ENCODE measurements at regions not wholly inside any gene's neighbourhood (a gene's known extent, or its start where the extent isn't known, plus 50 kb on each side); places are given as distances from the start of the nearest gene placed in this dataset.

- no peaks in the 10 kb centered on the region for H3K9me3 Mint-ChIP-seq
- peaks cover 34% of the 10 kb centered on the region for H3K4me1 Mint-ChIP-seq
- Histone ChIP-seq H3K4me3 (no peak overlapping the region), H3K36me3 (ENCODE audit: insufficient read depth) (no peaks in the 10 kb centered on the region), H3K79me2 (replicated peaks; ENCODE audit: insufficient read depth) (no peaks in the 10 kb centered on the region), H3K27ac (ENCODE audit: low read depth) (no peak overlapping the region), H3F3A (replicated peaks; ENCODE audit: low read depth) (no peaks in the 10 kb centered on the region), H3K4me1 (ENCODE audit: insufficient read depth) (peaks cover 38% of the 10 kb centered on the region), H4K20me1 (replicated peaks; ENCODE audit: insufficient read depth) (no peaks in the 10 kb centered on the region), H3K9me2 (ENCODE audit: insufficient read depth) (no peaks in the 10 kb centered on the region), H3K27me3 (ENCODE audit: insufficient read depth) (no peaks in the 10 kb centered on the region), H2AFZ (no peak overlapping the region), H3K4me2 (no peak overlapping the region)
- no peaks in the 10 kb centered on the region for H3K27me3 Mint-ChIP-seq (ENCODE audit: insufficient read depth, low read depth, poor library complexity)
- no peak for DNase-seq (ENCODE audit: low spot score)
- no peak overlapping the region for H3K27ac Mint-ChIP-seq
- peaks cover 8% of the 10 kb centered on the region; the same call in 1 of the 3 replicates for H3K36me3 Mint-ChIP-seq (ENCODE audit: low read depth)
- no peak overlapping the region for H3K4me3 Mint-ChIP-seq
- ATAC-seq: no peak
- TF ChIP-seq ZNF331 (CRISPR knock-in tag; IDR thresholded peaks at IDR 0.05; ENCODE audit: low read depth) (no peak), EZH2phosphoT487 (IDR thresholded peaks at IDR 0.05; ENCODE audit: unreplicated experiment) (no peak), ZNF114 (CRISPR knock-in tag; IDR thresholded peaks at IDR 0.05) (no peak), JUNB (IDR thresholded peaks at IDR 0.05; ENCODE audit: unreplicated experiment) (no peak), STAT1 (IDR thresholded peaks at IDR 0.05; ENCODE audit: unreplicated experiment) (no peak), EZH2 (IDR thresholded peaks at IDR 0.05; ENCODE audit: low read depth, unreplicated experiment) (no peak), NANOG (IDR thresholded peaks at IDR 0.05; ENCODE audit: borderline replicate concordance) (no peak), POLR2AphosphoS5 (IDR thresholded peaks at IDR 0.05; ENCODE audit: low read depth) (no peak), CREB1 (CRISPR knock-in tag; IDR thresholded peaks at IDR 0.05; ENCODE audit: low read depth) (no peak), CTCF (conservative IDR thresholded peaks at IDR 0.05; ENCODE audit: low read depth in 2 of 2) (no peak)
- TF ChIP-seq, protein P1, sequence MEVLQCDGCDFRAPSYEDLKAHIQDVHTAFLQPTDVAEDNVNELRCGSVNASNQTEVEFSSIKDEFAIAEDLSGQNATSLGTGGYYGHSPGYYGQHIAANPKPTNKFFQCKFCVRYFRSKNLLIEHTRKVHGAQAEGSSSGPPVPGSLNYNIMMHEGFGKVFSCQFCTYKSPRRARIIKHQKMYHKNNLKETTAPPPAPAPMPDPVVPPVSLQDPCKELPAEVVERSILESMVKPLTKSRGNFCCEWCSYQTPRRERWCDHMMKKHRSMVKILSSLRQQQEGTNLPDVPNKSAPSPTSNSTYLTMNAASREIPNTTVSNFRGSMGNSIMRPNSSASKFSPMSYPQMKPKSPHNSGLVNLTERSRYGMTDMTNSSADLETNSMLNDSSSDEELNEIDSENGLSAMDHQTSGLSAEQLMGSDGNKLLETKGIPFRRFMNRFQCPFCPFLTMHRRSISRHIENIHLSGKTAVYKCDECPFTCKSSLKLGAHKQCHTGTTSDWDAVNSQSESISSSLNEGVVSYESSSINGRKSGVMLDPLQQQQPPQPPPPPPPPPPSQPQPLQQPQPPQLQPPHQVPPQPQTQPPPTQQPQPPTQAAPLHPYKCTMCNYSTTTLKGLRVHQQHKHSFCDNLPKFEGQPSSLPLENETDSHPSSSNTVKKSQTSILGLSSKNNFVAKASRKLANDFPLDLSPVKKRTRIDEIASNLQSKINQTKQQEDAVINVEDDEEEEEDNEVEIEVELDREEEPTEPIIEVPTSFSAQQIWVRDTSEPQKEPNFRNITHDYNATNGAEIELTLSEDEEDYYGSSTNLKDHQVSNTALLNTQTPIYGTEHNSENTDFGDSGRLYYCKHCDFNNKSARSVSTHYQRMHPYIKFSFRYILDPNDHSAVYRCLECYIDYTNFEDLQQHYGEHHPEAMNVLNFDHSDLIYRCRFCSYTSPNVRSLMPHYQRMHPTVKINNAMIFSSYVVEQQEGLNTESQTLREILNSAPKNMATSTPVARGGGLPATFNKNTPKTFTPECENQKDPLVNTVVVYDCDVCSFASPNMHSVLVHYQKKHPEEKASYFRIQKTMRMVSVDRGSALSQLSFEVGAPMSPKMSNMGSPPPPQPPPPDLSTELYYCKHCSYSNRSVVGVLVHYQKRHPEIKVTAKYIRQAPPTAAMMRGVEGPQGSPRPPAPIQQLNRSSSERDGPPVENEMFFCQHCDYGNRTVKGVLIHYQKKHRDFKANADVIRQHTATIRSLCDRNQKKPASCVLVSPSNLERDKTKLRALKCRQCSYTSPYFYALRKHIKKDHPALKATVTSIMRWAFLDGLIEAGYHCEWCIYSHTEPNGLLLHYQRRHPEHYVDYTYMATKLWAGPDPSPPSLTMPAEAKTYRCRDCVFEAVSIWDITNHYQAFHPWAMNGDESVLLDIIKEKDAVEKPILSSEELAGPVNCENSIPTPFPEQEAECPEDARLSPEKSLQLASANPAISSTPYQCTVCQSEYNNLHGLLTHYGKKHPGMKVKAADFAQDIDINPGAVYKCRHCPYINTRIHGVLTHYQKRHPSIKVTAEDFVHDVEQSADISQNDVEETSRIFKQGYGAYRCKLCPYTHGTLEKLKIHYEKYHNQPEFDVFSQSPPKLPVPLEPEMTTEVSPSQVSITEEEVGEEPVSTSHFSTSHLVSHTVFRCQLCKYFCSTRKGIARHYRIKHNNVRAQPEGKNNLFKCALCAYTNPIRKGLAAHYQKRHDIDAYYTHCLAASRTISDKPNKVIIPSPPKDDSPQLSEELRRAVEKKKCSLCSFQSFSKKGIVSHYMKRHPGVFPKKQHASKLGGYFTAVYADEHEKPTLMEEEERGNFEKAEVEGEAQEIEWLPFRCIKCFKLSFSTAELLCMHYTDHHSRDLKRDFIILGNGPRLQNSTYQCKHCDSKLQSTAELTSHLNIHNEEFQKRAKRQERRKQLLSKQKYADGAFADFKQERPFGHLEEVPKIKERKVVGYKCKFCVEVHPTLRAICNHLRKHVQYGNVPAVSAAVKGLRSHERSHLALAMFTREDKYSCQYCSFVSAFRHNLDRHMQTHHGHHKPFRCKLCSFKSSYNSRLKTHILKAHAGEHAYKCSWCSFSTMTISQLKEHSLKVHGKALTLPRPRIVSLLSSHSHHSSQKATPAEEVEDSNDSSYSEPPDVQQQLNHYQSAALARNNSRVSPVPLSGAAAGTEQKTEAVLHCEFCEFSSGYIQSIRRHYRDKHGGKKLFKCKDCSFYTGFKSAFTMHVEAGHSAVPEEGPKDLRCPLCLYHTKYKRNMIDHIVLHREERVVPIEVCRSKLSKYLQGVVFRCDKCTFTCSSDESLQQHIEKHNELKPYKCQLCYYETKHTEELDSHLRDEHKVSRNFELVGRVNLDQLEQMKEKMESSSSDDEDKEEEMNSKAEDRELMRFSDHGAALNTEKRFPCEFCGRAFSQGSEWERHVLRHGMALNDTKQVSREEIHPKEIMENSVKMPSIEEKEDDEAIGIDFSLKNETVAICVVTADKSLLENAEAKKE (CRISPR knock-in tag; IDR thresholded peaks at IDR 0.05): no peak
- TF ChIP-seq, protein P2, sequence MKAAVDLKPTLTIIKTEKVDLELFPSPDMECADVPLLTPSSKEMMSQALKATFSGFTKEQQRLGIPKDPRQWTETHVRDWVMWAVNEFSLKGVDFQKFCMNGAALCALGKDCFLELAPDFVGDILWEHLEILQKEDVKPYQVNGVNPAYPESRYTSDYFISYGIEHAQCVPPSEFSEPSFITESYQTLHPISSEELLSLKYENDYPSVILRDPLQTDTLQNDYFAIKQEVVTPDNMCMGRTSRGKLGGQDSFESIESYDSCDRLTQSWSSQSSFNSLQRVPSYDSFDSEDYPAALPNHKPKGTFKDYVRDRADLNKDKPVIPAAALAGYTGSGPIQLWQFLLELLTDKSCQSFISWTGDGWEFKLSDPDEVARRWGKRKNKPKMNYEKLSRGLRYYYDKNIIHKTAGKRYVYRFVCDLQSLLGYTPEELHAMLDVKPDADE (IDR thresholded peaks at IDR 0.05): no peak
- TF ChIP-seq, protein P3, sequence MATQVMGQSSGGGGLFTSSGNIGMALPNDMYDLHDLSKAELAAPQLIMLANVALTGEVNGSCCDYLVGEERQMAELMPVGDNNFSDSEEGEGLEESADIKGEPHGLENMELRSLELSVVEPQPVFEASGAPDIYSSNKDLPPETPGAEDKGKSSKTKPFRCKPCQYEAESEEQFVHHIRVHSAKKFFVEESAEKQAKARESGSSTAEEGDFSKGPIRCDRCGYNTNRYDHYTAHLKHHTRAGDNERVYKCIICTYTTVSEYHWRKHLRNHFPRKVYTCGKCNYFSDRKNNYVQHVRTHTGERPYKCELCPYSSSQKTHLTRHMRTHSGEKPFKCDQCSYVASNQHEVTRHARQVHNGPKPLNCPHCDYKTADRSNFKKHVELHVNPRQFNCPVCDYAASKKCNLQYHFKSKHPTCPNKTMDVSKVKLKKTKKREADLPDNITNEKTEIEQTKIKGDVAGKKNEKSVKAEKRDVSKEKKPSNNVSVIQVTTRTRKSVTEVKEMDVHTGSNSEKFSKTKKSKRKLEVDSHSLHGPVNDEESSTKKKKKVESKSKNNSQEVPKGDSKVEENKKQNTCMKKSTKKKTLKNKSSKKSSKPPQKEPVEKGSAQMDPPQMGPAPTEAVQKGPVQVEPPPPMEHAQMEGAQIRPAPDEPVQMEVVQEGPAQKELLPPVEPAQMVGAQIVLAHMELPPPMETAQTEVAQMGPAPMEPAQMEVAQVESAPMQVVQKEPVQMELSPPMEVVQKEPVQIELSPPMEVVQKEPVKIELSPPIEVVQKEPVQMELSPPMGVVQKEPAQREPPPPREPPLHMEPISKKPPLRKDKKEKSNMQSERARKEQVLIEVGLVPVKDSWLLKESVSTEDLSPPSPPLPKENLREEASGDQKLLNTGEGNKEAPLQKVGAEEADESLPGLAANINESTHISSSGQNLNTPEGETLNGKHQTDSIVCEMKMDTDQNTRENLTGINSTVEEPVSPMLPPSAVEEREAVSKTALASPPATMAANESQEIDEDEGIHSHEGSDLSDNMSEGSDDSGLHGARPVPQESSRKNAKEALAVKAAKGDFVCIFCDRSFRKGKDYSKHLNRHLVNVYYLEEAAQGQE (IDR thresholded peaks at IDR 0.05; ENCODE audit: unreplicated experiment): no peak
Measured at GRCh38 chr13:106210324-106210723, 325.1 kb downstream of the EFNB2 start.

All from GM23338 (cell line).